GM18502 (cell line): ENCODE measurements at regions not wholly inside any gene's neighbourhood (a gene's known extent, or its start where the extent isn't known, plus 50 kb on each side); places are given as distances from the start of the nearest gene placed in this dataset.
A peak's percentile ranks its signal among the peaks of the same experiment; 100 is the strongest.

ENCODE experiments used
- ATAC-seq: cut with Tn5 transposase; IDR thresholded peaks from one replicate; pipeline ENCODE4 v1.9.1; 2021; ENCODE audit warnings: mild to moderate bottlenecking; ENCODE audit not compliant: unreplicated experiment, poor library complexity

GRCh38 chr1:58991305-58991704 lies 207.5 kb upstream of the JUN start:
- no peak for ATAC-seq

- ATAC-seq: no peak
Observed at GRCh38 chr1:58992643-58993042, 208.8 kb upstream of the JUN start.

GRCh38 chr1:58993403-58993802 lies 209.6 kb upstream of the JUN start:
- no peak for ATAC-seq

- no peak for ATAC-seq
Observed at GRCh38 chr1:58994664-58995063, 210.8 kb upstream of the JUN start.

- peak; percentile 88 for ATAC-seq
Observed at GRCh38 chr1:58996341-58997059, 212.7 kb upstream of the JUN start.

- ATAC-seq: peak; percentile 74
Observed at GRCh38 chr1:58997060-58997411, 213.2 kb upstream of the JUN start.

- ATAC-seq: no peak
Observed at GRCh38 chr1:58997637-58998036, 213.8 kb upstream of the JUN start.

- no peak for ATAC-seq
Observed at GRCh38 chr1:58999676-59000075, 215.8 kb upstream of the JUN start.

GRCh38 chr1:59004755-59005154 lies 220.9 kb upstream of the JUN start:
- ATAC-seq: no peak

- peak; percentile 53 for ATAC-seq
Observed at GRCh38 chr1:59005491-59006288, 221.8 kb upstream of the JUN start.

GRCh38 chr1:59006289-59006658 lies 222.4 kb upstream of the JUN start:
- ATAC-seq: no peak

- no peak for ATAC-seq
Observed at GRCh38 chr1:59006932-59007331, 223.1 kb upstream of the JUN start.

- ATAC-seq: peak; percentile 19
Observed at GRCh38 chr1:59007429-59007819, 223.6 kb upstream of the JUN start.

- ATAC-seq: peak; percentile 64
Observed at GRCh38 chr1:59007820-59008598, 224.2 kb upstream of the JUN start.

GRCh38 chr1:59008599-59009347 lies 224.9 kb upstream of the JUN start:
- ATAC-seq: no peak

- ATAC-seq: no peak
Observed at GRCh38 chr1:59011663-59012062, 227.8 kb upstream of the JUN start.

GRCh38 chr1:59012378-59012777 lies 228.5 kb upstream of the JUN start:
- no peak for ATAC-seq

GRCh38 chr1:59013276-59013927 lies 229.6 kb upstream of the JUN start:
- peak; percentile 67 for ATAC-seq

GRCh38 chr1:59013928-59014279 lies 230.1 kb upstream of the JUN start:
- no peak for ATAC-seq

- no peak for ATAC-seq
Observed at GRCh38 chr1:59014827-59015226, 231.0 kb upstream of the JUN start.
